ENCODE measurements at regions not wholly inside any gene's neighbourhood (a gene's known extent, or its start where the extent isn't known, plus 50 kb on each side); places are given as distances from the start of the nearest gene placed in this dataset.
"Not testable (repeated sequence)": the region's sequence is repeated elsewhere in the genome, so short reads cannot be mapped to it uniquely, and the experiment has no call there.

DNA sequence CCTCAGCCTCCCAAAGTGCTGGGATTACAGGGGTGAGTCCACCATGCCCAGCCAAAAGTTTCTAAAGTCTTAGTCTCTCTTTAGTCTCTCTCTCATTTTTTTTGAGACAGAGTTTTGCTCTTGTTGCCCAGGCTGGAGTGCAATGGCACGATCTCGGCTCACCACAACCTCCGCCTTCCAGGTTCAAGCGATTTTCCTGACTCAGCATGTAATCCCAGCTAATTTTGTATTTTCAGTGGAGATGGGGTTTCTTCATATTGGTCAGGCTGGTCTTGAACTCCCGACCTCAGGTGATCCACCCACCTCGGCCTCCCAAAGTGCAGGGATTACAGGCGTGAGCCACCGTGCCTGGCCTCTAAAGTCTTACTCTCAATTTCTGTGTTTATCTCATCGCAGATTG, 100.1 kb upstream of the GRK3 start:
- TF ChIP-seq, protein P1, sequence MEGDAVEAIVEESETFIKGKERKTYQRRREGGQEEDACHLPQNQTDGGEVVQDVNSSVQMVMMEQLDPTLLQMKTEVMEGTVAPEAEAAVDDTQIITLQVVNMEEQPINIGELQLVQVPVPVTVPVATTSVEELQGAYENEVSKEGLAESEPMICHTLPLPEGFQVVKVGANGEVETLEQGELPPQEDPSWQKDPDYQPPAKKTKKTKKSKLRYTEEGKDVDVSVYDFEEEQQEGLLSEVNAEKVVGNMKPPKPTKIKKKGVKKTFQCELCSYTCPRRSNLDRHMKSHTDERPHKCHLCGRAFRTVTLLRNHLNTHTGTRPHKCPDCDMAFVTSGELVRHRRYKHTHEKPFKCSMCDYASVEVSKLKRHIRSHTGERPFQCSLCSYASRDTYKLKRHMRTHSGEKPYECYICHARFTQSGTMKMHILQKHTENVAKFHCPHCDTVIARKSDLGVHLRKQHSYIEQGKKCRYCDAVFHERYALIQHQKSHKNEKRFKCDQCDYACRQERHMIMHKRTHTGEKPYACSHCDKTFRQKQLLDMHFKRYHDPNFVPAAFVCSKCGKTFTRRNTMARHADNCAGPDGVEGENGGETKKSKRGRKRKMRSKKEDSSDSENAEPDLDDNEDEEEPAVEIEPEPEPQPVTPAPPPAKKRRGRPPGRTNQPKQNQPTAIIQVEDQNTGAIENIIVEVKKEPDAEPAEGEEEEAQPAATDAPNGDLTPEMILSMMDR (conservative IDR thresholded peaks at IDR 0.05; ENCODE audit: low read depth in 2 of 2): not testable (repeated sequence)
- TF ChIP-seq POLR2AphosphoS5 (IDR thresholded peaks at IDR 0.05; ENCODE audit: low read depth); EZH2 (IDR thresholded peaks at IDR 0.05; ENCODE audit: low read depth, unreplicated experiment): not testable (repeated sequence)

Measured in GM23338 (cell line).